Naive thymus-derived CD4-positive, alpha-beta T cell (primary cell): ENCODE measurements at regions not wholly inside any gene's neighbourhood (a gene's known extent, or its start where the extent isn't known, plus 50 kb on each side); places are given as distances from the start of the nearest gene placed in this dataset.

ENCODE experiments used
- ATAC-seq: fragments of 150-1000 bp; cut with Tn5 transposase; 2 replicates; pipeline ENCODE4 v1.10.0; 2021; ENCODE audit warnings: mild to moderate bottlenecking, moderate library complexity
- CTCF ChIA-PET: fragments of 350-600 bp; sonication (Branson Sonifier 250); formaldehyde crosslinking; loops from one replicate; lab custom pipeline; 2021; ENCODE audit warnings: antibody characterized with exemption; lab: Charles Lee
- POLR2A ChIA-PET: fragments of 350-600 bp; sonication (Branson Sonifier 250); formaldehyde crosslinking; loops from one replicate; lab custom pipeline; 2021; ENCODE audit warnings: antibody characterized with exemption, inconsistent platforms; lab: Charles Lee
- DNase-seq, 9 donors: peaks; one replicate each; pipeline versions ENCODE4 v3.0.0 to v3.0.0-alpha.2; 2020 to 2022; ENCODE audit warnings: mixed read lengths in 1 of 9
- H3K27ac ChIP-seq: one replicate; pipeline ENCODE4 v1.7.0; 2013; ENCODE audit warnings: mild to moderate bottlenecking, low read depth, low read length, moderate library complexity
- H3K27me3 ChIP-seq, 2 donors: one replicate each; pipeline ENCODE4 v1.7.0; 2013; ENCODE audit warnings: low read length in 2 of 2, mild to moderate bottlenecking in 2 of 2, moderate library complexity in 2 of 2; ENCODE audit not compliant: control insufficient read depth in 2 of 2, insufficient read depth in 2 of 2
- H3K36me3 ChIP-seq, 3 experiments: 1 replicate in 2 of 3; 2 replicates in 1 of 3; pipeline ENCODE4 v1.7.0; 2013; ENCODE audit warnings: low read length in 3 of 3, mild to moderate bottlenecking in 3 of 3, moderate library complexity in 1 of 3; ENCODE audit not compliant: insufficient read depth in 3 of 3, control insufficient read depth in 2 of 3
- H3K4me1 ChIP-seq, 2 donors: one replicate each; pipeline ENCODE4 v1.7.0; 2013; ENCODE audit warnings: low read length in 2 of 2, mild to moderate bottlenecking in 2 of 2, moderate library complexity in 1 of 2; ENCODE audit not compliant: control insufficient read depth in 2 of 2, insufficient read depth in 2 of 2
- H3K4me3 ChIP-seq: 2 replicates; pipeline ENCODE4 v1.7.0; 2013; ENCODE audit warnings: mild to moderate bottlenecking, low read length
- H3K9me3 ChIP-seq, 3 experiments: 1 replicate in 2 of 3; 2 replicates in 1 of 3; pipeline ENCODE4 v1.7.0; 2013; ENCODE audit warnings: low read length in 3 of 3; ENCODE audit not compliant: control insufficient read depth in 2 of 3
- H3K27ac Mint-ChIP-seq, 9 donors: one replicate each; pipeline ENCODE4 v1.8.0; 2020 to 2022; ENCODE audit warnings: mixed read lengths in 9 of 9, mild to moderate bottlenecking in 8 of 9, moderate library complexity in 5 of 9, inconsistent platforms in 2 of 9
- H3K27me3 Mint-ChIP-seq, 5 donors: one replicate each; pipeline ENCODE4 v1.8.0; 2021 to 2022; ENCODE audit warnings: mixed read lengths in 5 of 5, mild to moderate bottlenecking in 1 of 5
- H3K36me3 Mint-ChIP-seq, 5 donors: one replicate each; pipeline ENCODE4 v1.8.0; 2020 to 2022; ENCODE audit warnings: mixed read lengths in 5 of 5, mild to moderate bottlenecking in 3 of 5, inconsistent platforms in 1 of 5
- H3K4me1 Mint-ChIP-seq, 7 donors: one replicate each; pipeline ENCODE4 v1.8.0; 2020 to 2022; ENCODE audit warnings: mixed read lengths in 7 of 7, mild to moderate bottlenecking in 3 of 7, inconsistent platforms in 1 of 7
- H3K4me3 Mint-ChIP-seq, 10 donors: one replicate each; pipeline ENCODE4 v1.8.0; 2020 to 2022; ENCODE audit warnings: mild to moderate bottlenecking in 10 of 10, mixed read lengths in 10 of 10, moderate library complexity in 6 of 10, inconsistent platforms in 2 of 10
- H3K9me3 Mint-ChIP-seq, 11 donors: one replicate each; pipeline ENCODE4 v1.8.0; 2020 to 2022; ENCODE audit warnings: mixed read lengths in 11 of 11, mild to moderate bottlenecking in 4 of 11, inconsistent platforms in 1 of 11, moderate library complexity in 1 of 11
- intact Hi-C, 2 donors: fragments of 100-400 bp; cut with micrococcal nuclease; formaldehyde crosslinking; loops; one replicate each; pipeline ENCODE4 v1.15.1; 2023

GRCh38 chr4:161186012-161186411, 977.8 kb downstream of the FSTL5 start:
- ChIA-PET POLR2A (no interaction called here), CTCF (no interaction called here)
- Histone ChIP-seq H3K4me3 (no peak overlapping the region), H3K4me1 (no peaks in the 10 kb centered on the region), H3K36me3 (no peaks in the 10 kb centered on the region), H3K9me3 (no peaks in the 10 kb centered on the region), H3K27me3 (no peaks in the 10 kb centered on the region), H3K27ac (no peak overlapping the region)
- Mint-ChIP-seq H3K27me3 (no peaks in the 10 kb centered on the region), H3K27ac (no peak overlapping the region), H3K4me3 (no peak overlapping the region), H3K9me3 (peaks cover 0 to 11% (median 0%) of the 10 kb centered on the region in 11 donors), H3K36me3 (no peaks in the 10 kb centered on the region), H3K4me1 (no peaks in the 10 kb centered on the region)
- intact Hi-C loops = no loop called here
- DNase-seq (no peak), ATAC-seq (no peak)

DNA sequence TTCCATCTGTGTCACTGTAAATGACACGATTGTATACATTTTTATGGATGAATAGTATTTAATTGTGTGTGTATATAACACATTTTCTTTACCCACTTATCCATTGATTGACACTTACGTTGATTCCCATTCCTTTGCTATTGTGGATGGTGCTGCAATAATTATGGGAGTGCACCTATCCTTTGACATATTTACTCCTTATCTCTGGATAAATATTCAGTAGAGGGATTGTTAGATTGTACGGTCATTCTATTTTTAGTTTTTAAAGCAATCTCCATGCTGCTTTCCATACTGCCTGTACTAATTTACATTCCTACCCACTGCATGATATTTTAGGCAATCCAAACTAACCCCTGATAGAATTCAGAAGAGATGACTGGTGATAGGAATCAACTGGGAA, 980.1 kb downstream of the FSTL5 start:
- no peak overlapping the region for H3K27ac Mint-ChIP-seq
- ATAC-seq (no peak), DNase-seq (no peak)
- H3K4me3 Mint-ChIP-seq = no peak overlapping the region
- H3K27me3 Mint-ChIP-seq = no peaks in the 10 kb centered on the region
- Histone ChIP-seq H3K9me3 (no peaks in the 10 kb centered on the region), H3K27me3 (no peaks in the 10 kb centered on the region), H3K36me3 (no peaks in the 10 kb centered on the region), H3K4me1 (no peaks in the 10 kb centered on the region), H3K4me3 (no peak overlapping the region), H3K27ac (no peak overlapping the region)
- H3K9me3 Mint-ChIP-seq = peaks cover 0 to 24% (median 0%) of the 10 kb centered on the region in 11 donors
- ChIA-PET CTCF (no interaction called here), POLR2A (no interaction called here)
- H3K36me3 Mint-ChIP-seq = no peaks in the 10 kb centered on the region
- intact Hi-C loops = no loop called here
- no peaks in the 10 kb centered on the region for H3K4me1 Mint-ChIP-seq

DNA sequence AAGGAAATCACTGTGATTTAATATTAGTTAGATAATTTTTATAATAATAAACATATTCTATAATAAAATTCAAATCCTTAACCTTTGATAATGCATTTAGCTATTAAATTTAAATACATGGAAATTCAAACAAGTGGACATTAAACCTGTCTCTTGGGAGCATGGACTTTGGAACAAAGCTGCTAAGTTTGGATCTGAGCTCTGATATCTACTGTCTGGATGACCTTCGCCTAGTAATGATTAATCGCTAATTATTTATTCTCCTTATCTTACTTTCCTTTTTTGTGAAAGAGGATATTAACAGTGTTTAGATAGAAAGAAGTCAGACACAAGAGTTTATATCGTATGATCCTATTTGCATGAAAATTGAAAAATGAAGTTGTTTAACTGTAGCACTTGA, 980.9 kb downstream of the FSTL5 start:
- no peak overlapping the region for H3K4me3 ChIP-seq
- DNase-seq = no peak
- H3K4me3 Mint-ChIP-seq = no peak overlapping the region
- H3K4me1 Mint-ChIP-seq = no peaks in the 10 kb centered on the region
- no peak overlapping the region for H3K27ac Mint-ChIP-seq
- H3K36me3 ChIP-seq = no peaks in the 10 kb centered on the region
- ATAC-seq = no peak
- no peaks in the 10 kb centered on the region for H3K27me3 Mint-ChIP-seq
- no peaks in the 10 kb centered on the region for H3K9me3 ChIP-seq
- ChIA-PET POLR2A (no interaction called here), CTCF (no interaction called here)
- no peaks in the 10 kb centered on the region for H3K27me3 ChIP-seq
- no peak overlapping the region for H3K27ac ChIP-seq
- intact Hi-C loops = no loop called here
- H3K9me3 Mint-ChIP-seq = peaks cover 0 to 29% (median 4%) of the 10 kb centered on the region in 11 donors
- no peaks in the 10 kb centered on the region for H3K4me1 ChIP-seq
- no peaks in the 10 kb centered on the region for H3K36me3 Mint-ChIP-seq

GRCh38 chr4:161178310-161178709, 985.5 kb downstream of the FSTL5 start:
- Histone ChIP-seq H3K36me3 (no peaks in the 10 kb centered on the region), H3K4me1 (no peaks in the 10 kb centered on the region), H3K9me3 (no peaks in the 10 kb centered on the region), H3K27ac (no peak overlapping the region), H3K27me3 (no peaks in the 10 kb centered on the region), H3K4me3 (no peak overlapping the region)
- Mint-ChIP-seq H3K36me3 (no peaks in the 10 kb centered on the region), H3K4me1 (no peaks in the 10 kb centered on the region), H3K27ac (no peak overlapping the region), H3K4me3 (no peak overlapping the region), H3K9me3 (peaks cover 0 to 40% (median 4%) of the 10 kb centered on the region in 11 donors), H3K27me3 (no peaks in the 10 kb centered on the region)
- ChIA-PET CTCF (no interaction called here), POLR2A (no interaction called here)
- intact Hi-C loops = no loop called here
- DNase-seq (no peak), ATAC-seq (no peak)

DNA sequence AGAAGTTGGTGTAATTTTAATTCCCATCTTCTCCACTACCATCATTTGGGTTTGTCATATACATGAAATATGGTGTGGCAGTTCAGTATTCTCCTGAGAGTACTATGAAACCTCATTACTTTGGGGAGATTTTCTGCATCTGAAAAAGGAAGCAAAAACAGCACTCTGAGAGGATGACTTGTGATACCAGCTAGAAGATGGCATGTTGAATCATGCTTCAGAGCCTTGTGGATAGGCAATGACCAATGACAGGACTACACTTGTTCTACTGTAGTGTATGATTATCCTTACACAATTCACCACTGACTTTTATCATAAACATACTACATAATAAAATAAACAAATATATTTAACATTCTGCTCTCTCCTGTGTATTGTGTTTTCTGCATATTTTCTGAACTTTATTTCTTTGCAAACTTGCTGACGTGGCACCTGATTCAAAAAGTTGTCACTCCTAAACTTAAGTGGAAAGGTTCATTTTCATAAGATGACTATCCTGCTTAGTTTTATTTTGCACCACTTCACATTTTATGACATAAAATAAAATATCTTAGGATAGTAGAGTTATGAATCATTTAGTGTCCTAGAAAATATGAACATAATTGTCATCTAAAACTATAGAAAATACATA, 991.3 kb downstream of the FSTL5 start:
- no peak overlapping the region for H3K27ac ChIP-seq
- Mint-ChIP-seq H3K36me3 (no peaks in the 10 kb centered on the region), H3K27me3 (no peaks in the 10 kb centered on the region), H3K4me3 (no peak overlapping the region), H3K27ac (no peak overlapping the region), H3K9me3 (peaks cover 0 to 22% (median 2%) of the 10 kb centered on the region in 11 donors), H3K4me1 (no peaks in the 10 kb centered on the region)
- H3K36me3 ChIP-seq = no peaks in the 10 kb centered on the region
- DNase-seq (no peak), ATAC-seq (no peak)
- H3K27me3 ChIP-seq = no peaks in the 10 kb centered on the region
- intact Hi-C loops = no loop called here
- ChIA-PET POLR2A (no interaction called here), CTCF (no interaction called here)
- H3K4me3 ChIP-seq = no peak overlapping the region
- H3K4me1 ChIP-seq = no peaks in the 10 kb centered on the region
- no peaks in the 10 kb centered on the region for H3K9me3 ChIP-seq

- Mint-ChIP-seq H3K27ac (no peak overlapping the region), H3K36me3 (no peaks in the 10 kb centered on the region), H3K4me3 (no peak overlapping the region), H3K4me1 (no peaks in the 10 kb centered on the region), H3K9me3 (peaks cover 0 to 24% (median 3%) of the 10 kb centered on the region in 11 donors), H3K27me3 (no peaks in the 10 kb centered on the region)
- CTCF ChIA-PET = no interaction called here
- POLR2A ChIA-PET = no interaction called here
- Histone ChIP-seq H3K27me3 (no peaks in the 10 kb centered on the region), H3K36me3 (no peaks in the 10 kb centered on the region), H3K27ac (no peak overlapping the region), H3K4me1 (no peaks in the 10 kb centered on the region), H3K4me3 (no peak overlapping the region), H3K9me3 (no peaks in the 10 kb centered on the region)
- intact Hi-C loops = no loop called here
- DNase-seq (no peak), ATAC-seq (no peak)
Measured at GRCh38 chr4:161167539-161167938, 996.3 kb downstream of the FSTL5 start.

DNA sequence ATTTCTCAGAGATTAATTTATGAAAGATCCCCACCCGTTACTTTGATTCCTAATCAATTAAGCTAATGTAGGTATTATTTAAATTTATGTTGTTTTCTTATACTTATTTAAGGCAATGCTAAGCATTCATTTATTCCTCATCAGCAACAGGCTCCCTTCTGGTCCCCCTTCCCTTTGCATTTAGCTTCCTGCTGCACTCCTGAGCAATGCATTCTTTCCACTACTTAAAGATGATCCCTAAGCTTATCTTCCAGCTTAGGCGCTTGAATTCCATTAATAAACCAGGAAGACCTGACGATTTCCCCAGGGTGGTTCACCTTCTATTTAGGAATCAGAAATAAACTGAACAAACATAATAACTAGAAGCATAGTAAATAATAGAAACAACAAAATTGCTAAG, 1003.1 kb downstream of the FSTL5 start:
- ChIA-PET POLR2A (no interaction called here), CTCF (no interaction called here)
- H3K27me3 ChIP-seq = no peaks in the 10 kb centered on the region
- peaks cover 0 to 3% (median 0%) of the 10 kb centered on the region in 3 experiments for H3K9me3 ChIP-seq
- no peaks in the 10 kb centered on the region for H3K36me3 Mint-ChIP-seq
- H3K4me1 Mint-ChIP-seq = no peaks in the 10 kb centered on the region
- ATAC-seq (no peak), DNase-seq (no peak)
- no peaks in the 10 kb centered on the region for H3K36me3 ChIP-seq
- H3K27ac ChIP-seq = no peak overlapping the region
- H3K9me3 Mint-ChIP-seq = peaks cover 0 to 13% (median 4%) of the 10 kb centered on the region in 11 donors
- no peaks in the 10 kb centered on the region for H3K27me3 Mint-ChIP-seq
- H3K27ac Mint-ChIP-seq = no peak overlapping the region
- H3K4me3 ChIP-seq = no peak overlapping the region
- H3K4me3 Mint-ChIP-seq = no peak overlapping the region
- intact Hi-C loops = no loop called here
- H3K4me1 ChIP-seq = no peaks in the 10 kb centered on the region
